ENCODE measurements at regions not wholly inside any gene's neighbourhood (a gene's known extent, or its start where the extent isn't known, plus 50 kb on each side); places are given as distances from the start of the nearest gene placed in this dataset.
"Not testable (repeated sequence)": the region's sequence is repeated elsewhere in the genome, so short reads cannot be mapped to it uniquely, and the experiment has no call there.

DNA sequence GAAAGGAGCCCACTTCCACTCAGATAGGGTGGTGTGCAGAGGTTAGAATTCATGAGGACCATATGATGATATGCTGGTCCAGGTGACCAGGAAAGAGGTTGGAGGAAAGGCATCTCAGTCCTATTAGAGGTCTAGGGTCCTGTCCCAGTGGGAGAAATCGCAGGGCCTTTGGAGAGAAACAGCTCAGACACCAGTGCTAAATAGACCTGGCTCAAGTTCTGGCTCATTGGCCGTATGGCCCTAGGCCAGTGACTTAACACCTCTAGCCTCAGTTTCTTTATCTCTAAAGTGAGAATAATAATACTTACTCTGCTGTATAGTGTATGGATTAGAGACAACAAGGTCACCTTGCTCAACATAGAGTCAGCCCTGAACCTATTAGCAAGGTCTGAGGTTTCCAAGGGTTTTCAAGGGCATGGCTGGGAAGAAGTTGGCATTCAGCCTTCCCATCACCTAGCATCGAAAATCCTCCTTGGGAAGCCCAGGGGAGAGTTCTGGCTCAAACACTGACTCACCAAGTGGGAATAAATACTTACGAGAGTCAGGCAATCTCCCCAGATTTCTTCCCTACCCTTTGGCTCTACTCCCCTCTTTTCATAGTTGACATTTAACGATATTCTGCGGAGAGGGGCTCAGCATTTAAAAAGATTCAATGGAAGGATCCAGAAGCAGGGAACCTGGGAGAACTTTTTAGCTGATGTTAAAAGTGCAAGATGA, 473.1 kb upstream of the PODXL start:
- no peak for DNase-seq

DNA sequence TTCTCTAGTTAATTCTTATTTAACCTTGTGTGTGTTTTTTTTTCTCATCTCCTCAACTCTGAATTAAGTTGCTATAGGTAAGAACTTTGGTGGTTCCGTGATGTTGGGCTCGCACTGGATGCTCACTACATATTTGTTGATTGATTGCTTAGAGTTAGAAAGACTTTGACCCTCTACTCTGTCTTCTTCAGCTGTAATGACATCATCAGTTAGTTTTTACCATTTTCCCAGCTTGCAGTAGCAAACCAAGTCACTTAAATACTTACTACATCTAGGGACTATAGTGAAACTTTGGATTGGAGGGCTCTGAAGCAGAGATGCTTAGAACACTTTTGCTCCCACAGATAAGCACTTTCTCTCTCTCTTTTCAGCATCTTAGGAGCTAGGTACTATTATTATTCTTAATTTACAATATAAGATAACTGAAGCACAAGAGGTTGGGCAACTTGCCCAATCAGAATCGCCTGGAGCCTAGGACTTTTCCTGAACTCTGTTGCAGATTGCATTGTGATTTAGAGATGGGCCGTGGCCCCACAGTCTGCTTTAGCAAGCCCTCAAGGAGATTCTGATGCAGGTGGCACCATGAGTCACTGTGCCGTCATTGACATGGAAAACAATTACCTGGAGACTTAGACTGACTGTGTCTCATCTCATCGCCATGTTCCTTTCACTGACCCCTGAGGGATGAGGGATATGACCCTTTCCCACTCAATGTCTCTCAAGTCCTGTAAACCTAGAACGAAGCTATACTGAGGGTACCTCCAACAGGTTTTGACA, 471.9 kb upstream of the PODXL start:
- no peak for DNase-seq

DNA sequence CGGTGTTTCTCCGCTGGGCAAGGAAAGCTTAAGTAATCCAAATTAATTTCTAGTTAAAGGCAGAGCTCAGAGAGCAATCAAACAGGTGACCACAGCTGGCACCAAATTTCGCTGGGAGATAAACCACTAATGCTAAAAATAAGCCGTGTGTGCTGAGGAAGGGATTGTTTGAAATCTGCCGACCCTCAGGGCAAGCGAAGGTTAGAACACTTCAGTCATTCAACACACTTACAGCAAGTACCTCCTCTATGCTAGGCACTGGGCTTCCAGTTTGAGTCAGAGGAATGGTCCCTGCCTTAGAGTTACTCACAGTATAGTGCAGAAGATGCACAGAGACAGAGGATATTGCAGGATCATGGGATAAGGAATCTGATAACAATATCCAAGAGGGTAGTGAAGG, 467.9 kb upstream of the PODXL start:
- DNase-seq, result no peak

DNA sequence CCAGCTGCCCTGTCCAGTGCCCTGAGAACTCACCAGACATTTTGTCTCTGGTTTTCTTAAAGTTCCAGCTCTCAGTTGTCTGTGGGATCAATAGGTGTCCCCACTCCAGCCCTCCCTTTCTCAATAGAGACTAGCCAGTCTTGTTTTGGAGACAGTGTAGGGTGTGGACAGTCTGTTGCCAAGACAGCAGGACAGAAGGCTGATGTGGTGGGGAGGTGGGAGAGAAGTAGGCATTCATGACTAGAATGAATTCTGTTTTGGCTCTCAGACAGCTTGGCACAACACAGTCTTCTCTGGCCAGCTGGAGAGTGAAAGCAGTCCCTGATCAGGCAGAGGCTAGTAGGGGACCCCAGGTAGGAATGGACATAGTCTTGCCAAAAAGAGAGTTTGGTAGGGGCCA, 467.0 kb upstream of the PODXL start:
- no peak for DNase-seq

DNA sequence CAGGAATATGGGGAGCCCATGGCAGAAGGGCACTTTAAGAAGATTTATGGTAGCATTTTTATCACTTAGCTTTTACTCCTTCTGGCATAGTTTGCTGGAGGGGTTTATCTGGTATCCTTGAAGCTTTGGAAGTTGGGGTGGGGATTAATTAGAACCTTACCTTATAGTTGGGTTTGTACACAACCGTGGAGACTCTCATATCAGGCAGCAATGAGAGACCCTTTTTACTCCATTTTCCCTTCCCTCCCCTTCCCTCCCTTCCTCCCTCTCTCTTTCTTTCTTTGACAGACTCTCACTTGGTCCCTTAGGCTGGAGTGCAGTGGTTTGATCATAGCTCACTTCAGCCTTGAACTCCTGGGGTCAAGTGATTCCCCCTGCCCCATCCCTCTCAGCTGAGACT, 465.8 kb upstream of the PODXL start:
- DNase-seq, result no peak

DNA sequence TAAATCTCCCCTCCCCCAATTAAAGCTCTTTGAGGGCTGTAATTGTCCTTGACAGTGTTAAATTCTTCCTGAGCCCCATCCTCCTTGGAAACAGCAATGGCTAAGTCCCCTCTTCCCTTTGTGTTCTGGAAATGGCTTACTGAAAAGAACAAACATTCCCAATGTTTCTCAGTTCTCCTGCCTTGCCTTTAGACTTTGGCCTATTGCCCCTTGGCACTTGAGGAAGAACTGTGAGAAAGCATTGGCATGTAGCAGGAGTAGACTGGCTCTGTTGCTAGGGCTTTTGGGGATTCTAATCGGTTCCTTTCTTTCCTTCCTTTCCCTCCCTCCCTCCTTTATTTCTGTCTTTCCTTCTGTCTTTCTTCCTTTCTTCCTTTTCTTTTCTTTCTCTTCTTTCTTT, 463.3 kb upstream of the PODXL start:
- DNase-seq, result no peak

DNA sequence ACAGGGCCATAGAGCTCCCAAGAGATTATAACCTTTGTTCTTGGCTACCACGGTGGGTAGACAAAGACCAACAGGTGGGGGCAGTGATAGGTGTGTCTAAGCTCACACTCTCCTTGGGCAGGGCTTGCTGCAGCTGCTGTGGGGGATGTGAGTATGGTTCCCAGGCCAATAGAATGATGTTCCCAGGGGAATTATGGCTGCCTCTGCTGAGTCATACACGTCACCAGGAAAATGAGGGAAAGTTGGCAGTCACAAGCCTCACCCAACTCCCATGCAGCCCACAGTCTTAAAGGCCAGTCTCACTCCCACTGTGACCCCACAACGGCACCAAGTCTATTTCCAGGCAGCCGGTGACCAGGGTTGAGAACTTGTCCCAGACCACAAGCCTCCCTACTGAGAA, 453.4 kb upstream of the PODXL start:
- no peak for DNase-seq

DNA sequence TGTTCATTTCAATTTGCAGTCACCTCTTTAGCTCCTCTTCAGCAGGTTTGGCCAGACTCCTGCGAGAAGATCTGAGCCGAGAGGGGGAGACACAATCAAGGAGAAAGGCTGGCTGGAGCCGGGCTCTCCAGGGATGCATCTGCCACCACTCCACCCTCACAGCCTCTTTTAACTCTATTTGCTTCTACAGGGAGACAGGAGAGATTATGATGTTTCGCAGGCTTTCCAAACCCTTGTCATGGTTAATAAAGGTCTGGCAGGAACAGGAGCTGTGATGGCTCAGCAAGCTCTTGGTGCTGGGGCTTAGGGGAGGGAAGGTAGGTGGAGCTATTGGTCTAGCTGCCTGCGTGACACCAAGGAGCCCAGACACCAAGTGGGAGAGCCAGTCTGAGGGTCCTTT, 448.1 kb upstream of the PODXL start:
- DNase-seq, result no peak

DNA sequence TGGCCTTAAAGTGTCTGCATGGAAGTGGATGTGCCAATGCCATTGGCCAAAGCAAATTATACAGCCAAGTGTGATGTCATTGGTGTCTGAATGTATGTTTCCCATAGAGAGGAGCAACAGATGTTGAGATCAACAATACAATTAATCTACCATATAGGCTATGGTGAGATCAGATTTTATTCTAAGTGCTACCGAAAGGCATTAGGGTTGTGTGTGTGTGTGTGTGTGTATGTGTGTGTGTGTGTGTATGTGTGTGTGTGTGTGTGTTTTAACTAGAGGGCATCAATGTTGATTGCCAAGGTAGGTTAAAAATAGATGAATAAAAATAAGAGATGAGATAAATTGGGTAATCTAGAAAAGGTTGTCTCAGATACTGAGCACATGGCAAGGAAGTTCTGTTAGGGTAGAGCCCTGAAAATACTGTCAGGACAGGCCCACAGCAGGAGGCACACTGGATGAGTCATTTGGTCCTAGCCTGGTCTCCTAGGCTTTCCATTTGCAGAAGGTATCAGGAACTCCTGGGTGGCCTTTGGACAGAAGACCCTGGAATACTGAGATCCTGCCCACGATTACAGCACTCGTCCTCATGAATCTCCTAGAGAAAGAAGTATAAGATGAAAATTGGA, 446.0 kb upstream of the PODXL start:
- no peak for DNase-seq

DNA sequence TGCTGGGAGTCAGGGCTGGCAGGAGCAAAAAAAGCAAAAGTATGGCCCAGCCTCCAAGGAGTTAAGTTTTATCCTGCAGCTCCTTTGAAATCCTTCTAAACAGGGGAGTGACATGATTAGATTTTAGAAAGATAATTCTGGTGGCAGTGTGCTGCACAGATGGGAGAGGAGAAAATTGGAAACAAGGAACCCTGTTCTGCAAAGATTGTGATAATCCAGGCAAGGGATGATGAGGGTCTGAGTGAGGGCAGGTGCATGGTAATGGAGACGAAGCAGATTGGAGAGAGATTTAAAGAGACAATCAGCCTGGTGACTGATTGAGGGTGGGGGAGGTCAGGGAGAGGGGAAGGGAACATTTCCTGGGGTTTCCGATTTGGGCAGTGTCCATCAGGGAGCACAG, 444.7 kb upstream of the PODXL start:
- no peak for DNase-seq

DNA sequence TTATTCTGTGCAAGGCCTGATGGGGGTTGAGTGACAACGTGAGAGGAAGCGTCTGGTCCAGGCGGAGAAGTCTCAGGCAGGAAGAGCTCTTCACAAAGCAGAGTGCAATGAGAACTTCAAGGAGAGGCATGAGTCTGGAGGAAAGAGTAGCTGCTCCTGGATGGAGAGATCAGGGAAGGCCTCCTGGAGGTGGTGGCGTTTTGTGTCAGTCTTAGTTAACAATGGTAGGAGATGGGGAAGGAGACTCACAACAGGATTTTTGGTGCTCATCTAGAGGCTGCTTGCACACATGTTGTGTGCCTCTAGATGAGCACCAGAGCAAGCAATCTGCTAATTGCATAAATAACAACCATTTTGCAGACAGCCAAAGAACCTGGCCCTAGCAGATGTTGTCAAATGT, 442.8 kb upstream of the PODXL start:
- no peak for DNase-seq

DNA sequence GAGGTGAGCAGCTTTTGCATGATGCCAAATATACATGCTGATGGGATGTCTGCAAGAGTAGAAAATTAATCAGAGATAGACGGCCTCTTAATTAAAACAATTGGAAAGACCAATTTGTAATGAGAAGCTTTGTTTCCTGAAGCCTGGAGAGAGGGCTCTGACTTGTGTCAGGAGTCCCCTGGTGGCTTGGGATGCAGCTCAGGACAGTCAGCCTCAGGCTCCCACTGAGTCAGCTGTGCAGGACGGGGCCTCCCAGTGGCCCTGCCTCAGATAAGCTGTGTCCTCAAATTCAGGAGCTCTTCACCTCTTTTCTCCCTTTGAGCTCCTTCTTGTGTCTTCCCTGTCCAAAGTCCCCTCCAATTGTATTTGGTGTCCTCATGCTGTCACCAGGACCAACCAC, 438.9 kb upstream of the PODXL start:
- no peak for DNase-seq

DNA sequence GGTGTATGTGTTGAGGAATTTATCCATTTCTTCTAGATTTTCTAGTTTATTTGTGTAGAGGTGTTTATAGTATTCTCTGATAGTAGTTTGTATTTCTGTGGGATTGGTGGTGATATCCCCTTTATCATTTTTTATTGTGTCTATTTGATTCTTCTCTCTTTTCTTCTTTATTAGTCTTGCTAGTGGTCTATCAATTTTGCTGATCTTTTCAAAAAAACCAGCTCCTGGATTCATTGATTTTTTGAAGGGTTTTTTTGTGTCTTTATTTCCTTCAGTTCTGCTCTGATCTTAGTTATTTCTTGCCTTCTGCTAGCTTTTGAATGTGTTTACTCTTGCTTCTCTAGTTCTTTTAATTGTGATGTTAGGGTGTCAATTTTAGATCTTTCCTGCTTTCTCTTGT, 424.6 kb upstream of the PODXL start:
- DNase-seq, result not testable (repeated sequence)

DNA sequence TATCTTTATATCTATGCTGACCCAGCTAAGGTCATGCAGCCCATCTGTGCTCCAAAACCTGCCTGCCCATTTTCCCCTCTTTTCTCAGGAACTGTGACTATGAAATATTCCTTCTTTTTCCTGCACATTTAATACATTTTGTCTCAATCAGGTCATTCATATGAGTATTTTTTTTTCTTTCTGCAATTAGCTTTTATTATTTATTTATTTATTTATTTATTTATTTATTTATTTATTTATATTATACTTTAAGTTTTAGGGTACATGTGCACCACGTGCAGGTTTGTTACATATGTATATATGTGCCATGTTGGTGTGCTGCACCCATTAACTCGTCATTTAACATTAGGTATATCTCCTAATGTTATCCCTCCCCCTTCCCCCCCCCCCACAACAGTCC, 421.7 kb upstream of the PODXL start:
- DNase-seq, result not testable (repeated sequence)

DNA sequence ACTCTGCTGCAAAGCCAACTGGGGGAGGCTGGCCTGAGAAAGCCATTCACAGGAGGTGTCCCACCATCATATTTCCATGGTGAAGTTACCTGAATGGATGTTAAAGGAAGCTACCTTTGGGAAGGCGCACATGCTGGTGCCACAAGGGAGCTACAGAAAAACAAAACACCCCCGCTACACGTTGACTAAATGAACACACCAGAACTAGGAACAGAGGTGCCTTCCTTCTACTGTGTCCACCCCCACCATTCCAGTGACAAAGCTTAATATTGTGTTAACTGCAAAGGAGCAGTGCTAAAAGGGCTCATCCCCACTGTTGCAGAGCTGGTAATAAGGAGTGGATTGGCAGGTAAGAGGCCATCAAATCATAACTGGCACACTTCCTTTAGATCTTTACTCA, 420.0 kb upstream of the PODXL start:
- DNase-seq, result no peak

DNA sequence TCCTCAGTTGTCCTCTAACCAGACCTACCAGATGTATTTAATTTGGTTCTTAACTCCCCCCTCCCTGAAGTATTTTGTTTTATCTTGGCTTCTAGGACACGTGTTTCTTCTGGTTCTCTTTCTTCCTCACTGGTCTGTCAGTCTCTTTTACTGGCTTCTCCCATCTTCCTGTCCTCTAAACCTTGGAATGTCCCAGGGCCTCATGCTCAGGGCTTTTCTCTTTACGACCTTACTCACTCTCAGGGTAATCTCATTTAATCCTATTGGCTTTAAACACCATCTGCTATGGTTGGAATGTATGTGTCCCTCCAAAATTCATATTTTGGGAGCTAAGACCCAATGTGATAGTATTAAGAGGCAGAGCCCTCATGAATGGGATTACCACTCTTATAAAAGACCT, 418.2 kb upstream of the PODXL start:
- DNase-seq, result no peak

DNA sequence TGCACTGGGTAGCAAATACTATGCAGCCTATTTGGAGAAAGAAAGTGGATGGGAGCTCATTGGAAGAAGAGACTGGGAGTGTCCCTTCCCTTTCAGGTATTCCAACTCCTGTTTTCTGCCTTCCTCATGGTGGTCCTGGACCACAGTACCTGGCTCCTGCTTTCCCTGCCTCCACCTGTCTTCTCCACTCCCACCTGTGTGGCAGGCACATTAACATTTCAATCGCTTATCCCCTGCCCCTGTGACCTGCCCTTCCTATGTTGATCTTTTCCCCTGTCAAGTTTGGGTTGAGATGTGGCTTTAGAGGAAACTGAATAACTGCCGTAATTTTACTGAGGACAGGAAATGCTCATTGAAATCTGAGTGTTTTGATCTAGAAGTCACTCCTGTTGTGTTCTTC, 415.8 kb upstream of the PODXL start:
- DNase-seq, result no peak

DNA sequence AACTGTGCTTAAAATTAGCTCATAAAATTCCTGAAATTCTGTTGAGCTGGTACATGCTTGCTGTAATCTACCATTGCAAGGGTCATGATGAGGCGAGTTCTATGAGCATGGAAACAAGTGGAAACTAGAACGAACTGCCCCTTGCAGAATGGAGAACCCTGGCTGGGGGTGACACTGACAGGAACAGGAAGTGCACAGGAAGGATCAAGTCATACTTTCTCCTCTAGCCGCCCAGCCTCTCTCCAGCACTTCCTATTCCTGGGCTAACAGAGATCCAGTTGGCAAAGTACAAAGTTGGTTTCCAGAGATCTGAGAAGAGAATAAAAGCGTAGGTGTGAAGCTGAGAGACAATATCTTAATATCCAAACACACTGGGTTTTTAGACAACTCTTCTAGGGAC, 414.2 kb upstream of the PODXL start:
- no peak for DNase-seq

DNA sequence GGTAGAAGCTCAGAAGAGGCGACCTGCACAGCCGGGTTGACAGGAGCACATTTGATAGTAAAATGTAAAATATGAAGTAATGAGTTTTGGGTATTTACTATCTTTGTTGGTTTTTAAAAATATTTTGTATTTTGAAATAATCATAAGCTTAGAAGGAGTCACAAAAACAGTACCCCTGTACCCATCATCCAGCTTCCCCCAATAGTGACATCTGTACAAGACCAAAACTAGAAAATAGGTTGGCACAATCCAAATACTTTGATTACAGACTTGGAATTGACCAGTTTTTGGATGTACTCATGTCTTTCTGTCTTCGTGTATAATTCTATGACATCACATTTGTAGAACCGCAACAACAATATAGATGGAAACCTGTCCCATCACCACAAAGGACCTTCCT, 413.1 kb upstream of the PODXL start:
- DNase-seq, result no peak

DNA sequence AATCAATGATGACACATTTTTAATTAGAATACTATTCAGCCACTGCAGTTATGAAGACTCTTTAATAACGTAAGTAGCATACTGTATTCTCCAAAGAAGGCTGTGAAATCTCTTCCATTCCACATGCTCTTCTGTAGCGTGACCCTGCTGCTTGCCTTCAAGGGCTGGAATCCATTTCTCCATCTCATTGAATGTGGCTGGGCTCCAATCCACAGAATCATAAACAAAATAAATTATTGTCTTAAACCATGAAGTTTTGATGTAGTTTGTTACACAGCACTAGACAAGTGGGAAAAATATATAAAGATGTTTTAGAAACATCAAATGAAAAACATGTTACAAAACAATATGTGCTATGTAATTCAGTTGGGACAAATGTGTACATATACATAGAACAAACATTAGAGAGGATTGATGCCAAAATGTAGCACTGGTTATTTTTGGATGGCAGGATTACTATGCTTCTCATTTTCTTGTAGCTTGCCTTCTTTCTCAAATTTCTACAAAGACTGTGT, 410.8 kb upstream of the PODXL start:
- no peak for DNase-seq

DNA sequence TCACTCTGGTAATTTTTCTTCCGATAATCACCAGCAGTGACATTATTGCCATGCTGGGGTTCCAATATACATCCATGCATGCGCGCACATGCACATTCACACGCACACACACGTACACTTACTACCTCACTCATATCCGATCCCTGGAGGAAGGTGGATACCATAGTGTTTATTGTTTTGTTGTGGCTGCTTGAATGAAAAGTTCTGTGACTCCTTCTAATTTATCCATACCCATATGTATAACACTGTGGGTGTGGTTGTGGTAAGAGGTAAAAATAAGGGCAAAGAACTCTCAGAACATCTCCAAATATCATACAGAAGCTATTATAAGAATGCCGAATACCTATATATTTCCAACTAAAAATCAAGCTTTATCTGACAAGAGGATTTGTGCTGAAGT, 407.8 kb upstream of the PODXL start:
- DNase-seq, result no peak

DNA sequence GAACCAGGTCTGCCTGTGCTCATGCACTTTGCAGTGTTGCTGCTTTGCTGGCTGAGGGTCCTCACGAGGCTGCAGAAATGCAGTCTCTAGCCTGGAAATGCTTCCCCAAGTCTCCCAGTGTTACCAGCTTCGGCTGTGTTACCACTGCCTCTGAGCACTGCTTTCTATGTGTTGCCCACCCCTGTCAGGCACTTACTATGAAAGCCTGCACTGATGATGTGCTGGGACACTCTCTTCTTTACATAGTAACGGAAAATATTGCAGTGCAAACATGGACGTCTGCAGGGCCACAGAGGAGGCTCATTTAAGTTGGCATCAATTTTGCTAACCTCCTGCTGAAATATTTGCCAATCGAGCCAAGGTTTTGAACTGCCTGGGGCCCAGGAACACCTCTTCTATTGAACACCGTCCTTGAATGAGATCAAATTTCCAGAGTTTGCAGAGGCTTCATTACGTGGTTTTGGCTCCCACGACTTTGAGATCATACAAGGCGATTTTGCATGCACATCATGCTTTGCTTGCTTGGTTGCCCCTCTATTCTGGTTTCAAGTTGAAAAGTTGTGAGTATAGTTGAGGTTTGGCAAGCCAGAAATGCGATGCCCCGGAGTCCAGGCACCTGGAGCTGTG, 404.7 kb upstream of the PODXL start:
- DNase-seq, result no peak

DNA sequence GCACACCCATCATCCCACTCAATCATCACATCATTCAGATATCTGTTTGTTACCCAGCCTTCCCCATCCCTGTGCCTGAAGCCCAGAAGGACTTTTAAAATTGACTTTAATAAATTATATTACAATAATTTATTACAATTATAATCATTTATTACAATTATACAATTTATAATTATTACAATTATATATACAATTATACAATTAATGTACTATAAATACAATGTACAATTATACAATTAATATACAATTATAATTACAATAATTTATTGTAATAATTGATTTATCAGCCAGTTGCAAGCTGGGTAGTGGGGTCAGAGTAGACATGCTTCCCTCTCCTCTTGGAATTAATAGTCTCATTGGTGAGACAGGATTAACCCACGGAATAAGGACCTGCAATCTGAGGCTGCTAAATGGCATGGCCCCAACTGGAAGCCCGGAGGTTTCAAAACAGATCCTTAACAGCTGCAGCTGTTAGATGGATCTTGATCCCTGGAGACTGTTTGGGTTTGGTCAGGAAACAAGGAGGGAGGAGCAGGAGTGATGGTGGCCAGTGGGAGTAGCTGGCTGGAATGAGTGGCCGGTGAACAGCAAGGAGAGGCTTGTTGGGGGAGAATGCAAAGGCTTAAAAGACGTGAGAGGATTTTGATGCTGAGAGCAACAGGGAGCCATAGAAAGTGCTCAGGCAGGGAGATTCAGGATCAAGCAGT, 402.8 kb upstream of the PODXL start:
- no peak for DNase-seq
